Lower lobe of right lung (tissue), 2 donors: ENCODE measurements at regions not wholly inside any gene's neighbourhood (a gene's known extent, or its start where the extent isn't known, plus 50 kb on each side); places are given as distances from the start of the nearest gene placed in this dataset.
"Not testable (repeated sequence)": the region's sequence is repeated elsewhere in the genome, so short reads cannot be mapped to it uniquely, and the experiment has no call there.

Experiments
- ATAC-seq, 2 donors: fragments of 200-7000 bp; cut with Tn5 transposase; one replicate each; pipeline ENCODE4 v1.9.1; 2020 to 2022; ENCODE audit warnings: mild to moderate bottlenecking in 2 of 2, moderate library complexity in 2 of 2
- DNase-seq: peaks from one replicate; pipeline ENCODE4 v3.0.0-alpha.2; 2020
- H3K27ac ChIP-seq: fragments of 200-600 bp; one replicate; pipeline ENCODE4 v1.8.0; 2022
- H3K27me3 ChIP-seq: fragments of 200-600 bp; one replicate; pipeline ENCODE4 v1.8.0; 2022; ENCODE audit warnings: low read depth
- H3K36me3 ChIP-seq: fragments of 200-600 bp; one replicate; pipeline ENCODE4 v1.8.0; 2022; ENCODE audit warnings: mild to moderate bottlenecking
- H3K4me1 ChIP-seq: fragments of 200-600 bp; one replicate; pipeline ENCODE4 v1.8.0; 2022
- H3K4me3 ChIP-seq: fragments of 200-600 bp; one replicate; pipeline ENCODE4 v1.8.0; 2022; ENCODE audit warnings: mild to moderate bottlenecking
- H3K9me3 ChIP-seq: fragments of 200-600 bp; one replicate; pipeline ENCODE4 v1.8.0; 2022
- CTCF ChIP-seq: fragments of 200-600 bp; IDR thresholded peaks from one replicate; pipeline ENCODE4 v1.8.0; 2022; ENCODE audit warnings: antibody characterized with exemption, mild to moderate bottlenecking
- intact Hi-C: fragments of 100-400 bp; cut with DNase I; formaldehyde crosslinking; loops from one replicate; pipeline ENCODE4 v1.11.0; 2022
- donor health status: DM: no; HTN: yes; CAD: no; lungs with severe emphysema.

- Histone ChIP-seq H3K36me3 (no peaks in the 10 kb centered on the region), H3K27ac (no peak overlapping the region), H3K4me3 (no peak overlapping the region), H3K4me1 (no peaks in the 10 kb centered on the region), H3K9me3 (no peaks in the 10 kb centered on the region), H3K27me3 (no peaks in the 10 kb centered on the region)
- ATAC-seq, result no peak
- no peak for TF ChIP-seq CTCF
- intact Hi-C loops, result no loop called here
- no peak for DNase-seq
Measured at GRCh38 chr10:108319434-108320222, 1155.1 kb upstream of the SORCS1 start.

GRCh38 chr10:108315636-108316035, 1151.1 kb upstream of the SORCS1 start:
- intact Hi-C loops, H3K27ac ChIP-seq, H3K4me1 ChIP-seq, H3K9me3 ChIP-seq, H3K27me3 ChIP-seq, H3K4me3 ChIP-seq, DNase-seq, H3K36me3 ChIP-seq, ATAC-seq: not testable (repeated sequence)

- Histone ChIP-seq H3K9me3 (no peaks in the 10 kb centered on the region), H3K4me1 (no peaks in the 10 kb centered on the region), H3K27ac (no peak overlapping the region), H3K4me3 (no peak overlapping the region), H3K36me3 (no peaks in the 10 kb centered on the region), H3K27me3 (no peaks in the 10 kb centered on the region)
- TF ChIP-seq CTCF, result no peak
- intact Hi-C loops, result no loop called here
- ATAC-seq, result no peak
- DNase-seq, result no peak
Measured at GRCh38 chr10:108307925-108308312, 1143.4 kb upstream of the SORCS1 start.

GRCh38 chr10:108307250-108307924, 1142.9 kb upstream of the SORCS1 start:
- intact Hi-C loops, result no loop called here

GRCh38 chr10:108303149-108303548, 1138.6 kb upstream of the SORCS1 start:
- Histone ChIP-seq H3K27me3 (no peaks in the 10 kb centered on the region), H3K4me3 (no peak overlapping the region), H3K27ac (no peak overlapping the region), H3K4me1 (no peaks in the 10 kb centered on the region), H3K9me3 (no peaks in the 10 kb centered on the region), H3K36me3 (no peaks in the 10 kb centered on the region)
- ATAC-seq, result no peak
- intact Hi-C loops, result no loop called here
- DNase-seq, result no peak
- TF ChIP-seq CTCF, result no peak

More at GRCh38 chr10:108307250-108307924, 1142.9 kb upstream of the SORCS1 start:
- no peaks in the 10 kb centered on the region for H3K9me3 ChIP-seq
- H3K27ac ChIP-seq, result no peak overlapping the region
- H3K36me3 ChIP-seq, result no peaks in the 10 kb centered on the region
- DNase-seq (no peak), ATAC-seq (no peak)
- no peaks in the 10 kb centered on the region for H3K27me3 ChIP-seq
- TF ChIP-seq CTCF, result no peak
- no peak overlapping the region for H3K4me3 ChIP-seq
- no peaks in the 10 kb centered on the region for H3K4me1 ChIP-seq

GRCh38 chr10:108301002-108301401, 1136.5 kb upstream of the SORCS1 start:
- H3K9me3 ChIP-seq, result no peaks in the 10 kb centered on the region
- ATAC-seq (no peak), DNase-seq (no peak)
- TF ChIP-seq CTCF, result no peak
- H3K27me3 ChIP-seq, result no peaks in the 10 kb centered on the region
- H3K4me3 ChIP-seq, result no peak overlapping the region
- intact Hi-C loops, result no loop called here
- no peaks in the 10 kb centered on the region for H3K36me3 ChIP-seq
- H3K4me1 ChIP-seq, result no peaks in the 10 kb centered on the region
- no peak overlapping the region for H3K27ac ChIP-seq
